ENCODE measurements at regions not wholly inside any gene's neighbourhood (a gene's known extent, or its start where the extent isn't known, plus 50 kb on each side); places are given as distances from the start of the nearest gene placed in this dataset.

- Histone ChIP-seq H3K4ac (ENCODE audit: low read depth, low read length) (no peak overlapping the region), H3K79me1 (ENCODE audit: low read depth in 1 of 2, low read length in 2 of 2) (no peaks in the 10 kb centered on the region), H2AFZ (replicated peaks; ENCODE audit: low read length, poor library complexity) (no peak overlapping the region), H4K91ac (ENCODE audit: insufficient read depth, low read depth, low read length) (no peak overlapping the region), H3K27ac (ENCODE audit: insufficient read depth, low read length) (no peak overlapping the region), H2AK5ac (ENCODE audit: low read depth, low read length) (no peak overlapping the region), H3K4me1 (ENCODE audit: control insufficient read depth, insufficient read depth, low read length) (no peaks in the 10 kb centered on the region), H3K23ac (ENCODE audit: low read depth, low read length) (no peak overlapping the region), H2AK9ac (replicated peaks; ENCODE audit: low read depth, low read length, poor library complexity) (no peak overlapping the region), H2BK5ac (ENCODE audit: low read depth, low read length, poor library complexity, severe bottlenecking) (no peak overlapping the region), H4K8ac (ENCODE audit: low read depth in 2 of 2, low read length in 2 of 2) (no peak overlapping the region), H3K9ac (ENCODE audit: low read depth, low read length) (no peak overlapping the region), H4K5ac (ENCODE audit: low read depth, low read length) (no peak overlapping the region), H2BK20ac (ENCODE audit: low read depth, low read length) (no peak overlapping the region), H3K18ac (ENCODE audit: low read depth, low read length) (no peak overlapping the region), H3K9me1 (ENCODE audit: insufficient read depth, low read length) (no peaks in the 10 kb centered on the region), H3K14ac (replicated peaks; ENCODE audit: low read depth, low read length) (no peak overlapping the region), H2BK120ac (ENCODE audit: low read depth, low read length) (no peak overlapping the region), H2BK15ac (ENCODE audit: low read depth, low read length) (no peak overlapping the region), H3K36me3 (ENCODE audit: control insufficient read depth, insufficient read depth, low read length) (no peaks in the 10 kb centered on the region), H3K56ac (ENCODE audit: extremely low read depth, insufficient read depth, low read length) (no peak overlapping the region), H3K4me3 (ENCODE audit: insufficient read depth, low read depth, low read length) (no peak overlapping the region), H4K20me1 (ENCODE audit: insufficient read depth, low read length) (no peaks in the 10 kb centered on the region), H3K27me3 (ENCODE audit: control insufficient read depth, insufficient read depth, low read length) (no peaks in the 10 kb centered on the region), H3K4me2 (ENCODE audit: low read depth, low read length) (no peak overlapping the region), H3K9me3 (ENCODE audit: control insufficient read depth, insufficient read depth, low read length) (no peaks in the 10 kb centered on the region)
- in situ Hi-C loops (cut with MboI; ENCODE audit: low sequenced_read_pairs): no loop called here
- ChIA-PET POLR2A (ENCODE audit: unreplicated experiment) (no interaction called here), CTCF (no interaction called here)
- no peak for TF ChIP-seq CHD1 (IDR thresholded peaks at IDR 0.05; ENCODE audit: low read depth, low read length)
- TF ChIP-seq, protein P1, sequence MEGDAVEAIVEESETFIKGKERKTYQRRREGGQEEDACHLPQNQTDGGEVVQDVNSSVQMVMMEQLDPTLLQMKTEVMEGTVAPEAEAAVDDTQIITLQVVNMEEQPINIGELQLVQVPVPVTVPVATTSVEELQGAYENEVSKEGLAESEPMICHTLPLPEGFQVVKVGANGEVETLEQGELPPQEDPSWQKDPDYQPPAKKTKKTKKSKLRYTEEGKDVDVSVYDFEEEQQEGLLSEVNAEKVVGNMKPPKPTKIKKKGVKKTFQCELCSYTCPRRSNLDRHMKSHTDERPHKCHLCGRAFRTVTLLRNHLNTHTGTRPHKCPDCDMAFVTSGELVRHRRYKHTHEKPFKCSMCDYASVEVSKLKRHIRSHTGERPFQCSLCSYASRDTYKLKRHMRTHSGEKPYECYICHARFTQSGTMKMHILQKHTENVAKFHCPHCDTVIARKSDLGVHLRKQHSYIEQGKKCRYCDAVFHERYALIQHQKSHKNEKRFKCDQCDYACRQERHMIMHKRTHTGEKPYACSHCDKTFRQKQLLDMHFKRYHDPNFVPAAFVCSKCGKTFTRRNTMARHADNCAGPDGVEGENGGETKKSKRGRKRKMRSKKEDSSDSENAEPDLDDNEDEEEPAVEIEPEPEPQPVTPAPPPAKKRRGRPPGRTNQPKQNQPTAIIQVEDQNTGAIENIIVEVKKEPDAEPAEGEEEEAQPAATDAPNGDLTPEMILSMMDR (conservative IDR thresholded peaks at IDR 0.05; ENCODE audit: low read depth, low read length): no peak
- no peak for TF ChIP-seq MAZ (IDR thresholded peaks at IDR 0.05; ENCODE audit: borderline replicate concordance, low read depth, low read length)
- TF ChIP-seq CEBPB (IDR thresholded peaks at IDR 0.05; ENCODE audit: low read depth, low read length): no peak
- TF ChIP-seq MAFK (IDR thresholded peaks at IDR 0.05; ENCODE audit: low read depth, low read length): no peak
- TF ChIP-seq, protein P2, sequence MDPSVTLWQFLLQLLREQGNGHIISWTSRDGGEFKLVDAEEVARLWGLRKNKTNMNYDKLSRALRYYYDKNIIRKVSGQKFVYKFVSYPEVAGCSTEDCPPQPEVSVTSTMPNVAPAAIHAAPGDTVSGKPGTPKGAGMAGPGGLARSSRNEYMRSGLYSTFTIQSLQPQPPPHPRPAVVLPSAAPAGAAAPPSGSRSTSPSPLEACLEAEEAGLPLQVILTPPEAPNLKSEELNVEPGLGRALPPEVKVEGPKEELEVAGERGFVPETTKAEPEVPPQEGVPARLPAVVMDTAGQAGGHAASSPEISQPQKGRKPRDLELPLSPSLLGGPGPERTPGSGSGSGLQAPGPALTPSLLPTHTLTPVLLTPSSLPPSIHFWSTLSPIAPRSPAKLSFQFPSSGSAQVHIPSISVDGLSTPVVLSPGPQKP (IDR thresholded peaks at IDR 0.05; ENCODE audit: borderline replicate concordance, low read depth, low read length): no peak
- TF ChIP-seq RFX5 (IDR thresholded peaks at IDR 0.05; ENCODE audit: low read depth, low read length): no peak
- TF ChIP-seq USF2 (IDR thresholded peaks at IDR 0.05; ENCODE audit: low read depth, low read length): no peak
- no peak for TF ChIP-seq RCOR1 (IDR thresholded peaks at IDR 0.05; ENCODE audit: insufficient replicate concordance, low read length)
- no peak for TF ChIP-seq RAD21 (IDR thresholded peaks at IDR 0.05; ENCODE audit: low read length)
- TF ChIP-seq MXI1 (IDR thresholded peaks at IDR 0.05; ENCODE audit: borderline replicate concordance, low read depth, low read length): no peak
- TF ChIP-seq SMC3 (IDR thresholded peaks at IDR 0.05; ENCODE audit: low read depth, low read length): no peak
- no peak for TF ChIP-seq FOS (IDR thresholded peaks at IDR 0.05; ENCODE audit: low read depth, low read length)
- no peak for TF ChIP-seq BHLHE40 (IDR thresholded peaks at IDR 0.05; ENCODE audit: low read depth, low read length)
- TF ChIP-seq NFE2L2 (IDR thresholded peaks at IDR 0.05; ENCODE audit: low read depth, low read length): no peak
- TF ChIP-seq POLR2A (IDR thresholded peaks at IDR 0.05; ENCODE audit: low read depth, low read length): no peak
- dilution Hi-C loops (cut with HindIII; ENCODE audit: low sequenced_read_pairs, unreplicated experiment): no loop called here
- ATAC-seq (ENCODE audit: low read depth) (no peak), DNase-seq (no peak)
- BruUV-seq (replicated peaks): no TSS peak
- intact Hi-C loops (cut with micrococcal nuclease): no loop called here
Measured at GRCh38 chr1:163655565-163655964, 333.8 kb downstream of the NUF2 start.

Data from IMR-90 (cell line).